Fibroblast of peridontal ligament (primary cell): ENCODE measurements at regions not wholly inside any gene's neighbourhood (a gene's known extent, or its start where the extent isn't known, plus 50 kb on each side); places are given as distances from the start of the nearest gene placed in this dataset.
A peak's percentile ranks its signal among the peaks of the same experiment; 100 is the strongest.

Experiments used
- DNase-seq: peaks from one replicate; pipeline ENCODE4 v3.0.0-alpha.2; 2010; ENCODE audit errors: extremely low read depth

- peak; percentile 44 for DNase-seq
These were observed 52.8 kb downstream of the FAM43A start for GRCh38 chr3:194738254-194739093.

GRCh38 chr3:194739498-194740284 is 54.0 kb downstream of the FAM43A start:
- no peak for DNase-seq

- no peak for DNase-seq
These were observed 55.3 kb downstream of the FAM43A start for GRCh38 chr3:194740859-194741491.

GRCh38 chr3:194741916-194742315 is 56.2 kb downstream of the FAM43A start:
- no peak for DNase-seq

- DNase-seq = no peak
These were observed 59.1 kb downstream of the FAM43A start for GRCh38 chr3:194744826-194745225.

GRCh38 chr3:194745422-194746184 is 59.9 kb downstream of the FAM43A start:
- DNase-seq = no peak

- no peak for DNase-seq
These were observed 62.5 kb downstream of the FAM43A start for GRCh38 chr3:194748225-194748624.

GRCh38 chr3:194749631-194750490 is 64.2 kb downstream of the FAM43A start:
- no peak for DNase-seq

- DNase-seq = no peak
These were observed 64.8 kb downstream of the FAM43A start for GRCh38 chr3:194750491-194750828.

- DNase-seq = no peak
These were observed 70.2 kb downstream of the FAM43A start for GRCh38 chr3:194755671-194756459.

GRCh38 chr3:194756460-194756779 is 70.7 kb downstream of the FAM43A start:
- no peak for DNase-seq

- DNase-seq = no peak
These were observed 71.2 kb downstream of the FAM43A start for GRCh38 chr3:194756791-194757325.

GRCh38 chr3:194757647-194758061 is 72.0 kb downstream of the FAM43A start:
- DNase-seq = no peak

GRCh38 chr3:194758716-194759115 is 73.0 kb downstream of the FAM43A start:
- no peak for DNase-seq

GRCh38 chr3:194760494-194761137 is 74.9 kb downstream of the FAM43A start:
- no peak for DNase-seq

GRCh38 chr3:194761384-194761783 is 75.7 kb downstream of the FAM43A start:
- DNase-seq = no peak

- DNase-seq = no peak
These were observed 81.2 kb downstream of the FAM43A start for GRCh38 chr3:194766845-194767244.

- no peak for DNase-seq
These were observed 81.9 kb downstream of the FAM43A start for GRCh38 chr3:194767446-194768207.

- no peak for DNase-seq
These were observed 82.9 kb downstream of the FAM43A start for GRCh38 chr3:194768586-194768985.
